ENCODE measurements at regions not wholly inside any gene's neighbourhood (a gene's known extent, or its start where the extent isn't known, plus 50 kb on each side); places are given as distances from the start of the nearest gene placed in this dataset.
"Not testable (repeated sequence)": the region's sequence is repeated elsewhere in the genome, so short reads cannot be mapped to it uniquely, and the experiment has no call there.

- H3K36me3 Mint-ChIP-seq (ENCODE audit: low read depth), result no peaks in the 10 kb centered on the region
- TF ChIP-seq CTCF (IDR thresholded peaks at IDR 0.05), result no peak
- DNase-seq, result no peak
- H3K27ac Mint-ChIP-seq, result no peak overlapping the region
- H3K9me3 Mint-ChIP-seq, result peaks cover 26% of the 10 kb centered on the region
- no peaks in the 10 kb centered on the region; the same call in 1 of the 2 replicates for H3K27me3 Mint-ChIP-seq (ENCODE audit: insufficient read depth)
- no peak overlapping the region for H3K4me3 Mint-ChIP-seq
- no peaks in the 10 kb centered on the region for H3K4me1 Mint-ChIP-seq (ENCODE audit: low read depth)
Measured at GRCh38 chr7:23938215-23938614, 228.2 kb downstream of the STK31 start.

DNA sequence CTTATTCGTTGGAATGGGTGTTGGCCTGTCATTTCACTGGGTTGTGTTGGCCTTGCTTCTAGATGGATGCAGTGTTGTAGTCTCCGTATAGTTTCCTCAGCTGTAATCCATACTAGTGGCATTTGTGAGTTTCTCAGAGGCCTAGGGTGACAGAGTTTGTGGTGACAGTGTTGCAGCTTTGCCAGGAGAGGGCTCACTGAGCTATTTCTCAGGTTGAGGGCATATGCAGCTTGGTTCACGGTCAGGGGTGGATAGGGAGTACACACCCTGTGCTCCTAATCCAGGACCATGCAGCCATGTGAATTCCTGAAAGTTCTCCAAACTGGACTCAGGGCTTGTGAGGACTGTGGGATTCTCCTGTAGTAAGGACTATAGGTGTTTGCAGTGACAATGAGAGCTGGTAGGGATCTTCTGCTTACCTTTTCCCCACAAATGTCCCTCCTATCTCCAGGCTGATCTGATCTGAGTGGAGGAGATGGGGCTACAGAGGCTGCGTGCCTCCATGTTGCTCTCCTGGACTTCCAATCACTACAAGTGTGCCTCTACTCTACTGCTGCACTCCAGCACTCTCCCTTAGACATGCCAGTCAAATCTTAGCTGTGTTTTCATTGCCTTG lies 229.0 kb downstream of the STK31 start:
- peaks cover 26% of the 10 kb centered on the region for H3K9me3 Mint-ChIP-seq
- no peaks in the 10 kb centered on the region; the same call in 1 of the 2 replicates for H3K27me3 Mint-ChIP-seq (ENCODE audit: insufficient read depth)
- H3K4me1 Mint-ChIP-seq (ENCODE audit: low read depth), result no peaks in the 10 kb centered on the region
- H3K4me3 Mint-ChIP-seq, result no peak overlapping the region
- TF ChIP-seq CTCF (IDR thresholded peaks at IDR 0.05), result peak; percentile 27; the same call in 1 of the 2 replicates
- H3K27ac Mint-ChIP-seq, result no peak overlapping the region
- no peaks in the 10 kb centered on the region for H3K36me3 Mint-ChIP-seq (ENCODE audit: low read depth)
- DNase-seq, result peak; percentile 3

DNA sequence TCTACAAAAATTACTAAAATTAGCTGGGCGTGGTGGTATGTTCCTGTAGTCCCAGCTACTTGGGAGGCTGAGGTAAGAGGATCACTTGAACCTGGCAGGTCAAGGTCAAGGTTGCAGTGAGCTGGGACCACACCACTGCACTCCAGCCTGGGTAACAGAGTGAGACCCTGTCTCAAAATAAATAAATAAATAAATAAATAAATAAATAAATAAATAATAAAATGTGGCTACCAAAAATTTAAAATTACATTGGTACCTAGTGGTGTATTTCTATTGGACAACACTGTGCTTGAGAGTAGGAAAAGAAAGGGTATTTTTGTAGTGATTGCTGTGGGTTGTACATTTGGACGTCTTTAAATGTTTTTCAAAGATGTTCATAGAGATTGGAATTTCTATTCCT lies 229.7 kb downstream of the STK31 start:
- not testable (repeated sequence) for H3K36me3 Mint-ChIP-seq (ENCODE audit: low read depth); H3K4me1 Mint-ChIP-seq (ENCODE audit: low read depth); DNase-seq; H3K4me3 Mint-ChIP-seq; H3K27ac Mint-ChIP-seq; H3K27me3 Mint-ChIP-seq (ENCODE audit: insufficient read depth)
- H3K9me3 Mint-ChIP-seq, result peaks cover 32% of the 10 kb centered on the region

- no peak for TF ChIP-seq CTCF (IDR thresholded peaks at IDR 0.05)
- no peaks in the 10 kb centered on the region for H3K27me3 Mint-ChIP-seq (ENCODE audit: insufficient read depth)
- no peak overlapping the region for H3K27ac Mint-ChIP-seq
- no peak overlapping the region for H3K4me3 Mint-ChIP-seq
- DNase-seq, result no peak
- H3K36me3 Mint-ChIP-seq (ENCODE audit: low read depth), result no peaks in the 10 kb centered on the region
- H3K4me1 Mint-ChIP-seq (ENCODE audit: low read depth), result no peaks in the 10 kb centered on the region
- H3K9me3 Mint-ChIP-seq, result peaks cover 25% of the 10 kb centered on the region
Measured at GRCh38 chr7:23941551-23941950, 231.5 kb downstream of the STK31 start.

DNA sequence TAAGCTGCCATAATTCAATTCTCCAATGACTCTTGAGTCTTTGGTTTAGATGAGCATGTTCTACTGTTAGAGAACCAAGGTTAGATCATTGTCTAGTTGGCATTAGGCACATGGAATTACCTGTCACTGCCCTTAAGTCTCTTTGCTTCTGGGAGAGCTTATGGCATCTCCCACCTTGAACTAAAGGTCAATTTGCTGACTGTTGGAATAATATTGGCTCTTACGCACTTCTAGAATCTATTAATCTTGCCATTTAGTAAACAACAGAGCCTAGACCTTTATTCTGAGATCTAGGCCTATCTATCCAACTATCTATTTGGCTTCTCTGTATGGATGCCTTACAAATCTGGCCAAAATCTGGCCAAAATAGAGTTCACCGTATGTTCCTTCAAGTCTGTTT lies 232.0 kb downstream of the STK31 start:
- Mint-ChIP-seq H3K27me3 (ENCODE audit: insufficient read depth) (no peaks in the 10 kb centered on the region), H3K9me3 (peaks cover 27% of the 10 kb centered on the region), H3K36me3 (ENCODE audit: low read depth) (no peaks in the 10 kb centered on the region), H3K4me3 (no peak overlapping the region), H3K4me1 (ENCODE audit: low read depth) (no peaks in the 10 kb centered on the region), H3K27ac (no peak overlapping the region)
- TF ChIP-seq CTCF (IDR thresholded peaks at IDR 0.05), result no peak
- DNase-seq, result no peak

- no peaks in the 10 kb centered on the region; the same call in 1 of the 2 replicates for H3K36me3 Mint-ChIP-seq (ENCODE audit: low read depth)
- TF ChIP-seq CTCF (IDR thresholded peaks at IDR 0.05), result no peak
- no peak overlapping the region for H3K4me3 Mint-ChIP-seq
- no peak for DNase-seq
- no peak overlapping the region for H3K27ac Mint-ChIP-seq
- no peaks in the 10 kb centered on the region for H3K27me3 Mint-ChIP-seq (ENCODE audit: insufficient read depth)
- H3K4me1 Mint-ChIP-seq (ENCODE audit: low read depth), result no peaks in the 10 kb centered on the region
- peaks cover 34% of the 10 kb centered on the region for H3K9me3 Mint-ChIP-seq
Measured at GRCh38 chr7:23944131-23944530, 234.1 kb downstream of the STK31 start.
